GM10266 (cell line): ENCODE measurements at regions not wholly inside any gene's neighbourhood (a gene's known extent, or its start where the extent isn't known, plus 50 kb on each side); places are given as distances from the start of the nearest gene placed in this dataset.

ENCODE experiments used
- DNase-seq: peaks from one replicate; pipeline ENCODE4 v3.0.0; 2012; ENCODE audit errors: extremely low spot score
- TF ChIP-seq, protein P1 (sequence below): IDR thresholded peaks from 2 replicates; pipeline ENCODE4 v1.5.1; 2012; ENCODE audit warnings: mild to moderate bottlenecking, low read depth; ENCODE audit not compliant: control insufficient read depth, insufficient read depth; ENCODE audit errors: missing control alignments

DNA sequence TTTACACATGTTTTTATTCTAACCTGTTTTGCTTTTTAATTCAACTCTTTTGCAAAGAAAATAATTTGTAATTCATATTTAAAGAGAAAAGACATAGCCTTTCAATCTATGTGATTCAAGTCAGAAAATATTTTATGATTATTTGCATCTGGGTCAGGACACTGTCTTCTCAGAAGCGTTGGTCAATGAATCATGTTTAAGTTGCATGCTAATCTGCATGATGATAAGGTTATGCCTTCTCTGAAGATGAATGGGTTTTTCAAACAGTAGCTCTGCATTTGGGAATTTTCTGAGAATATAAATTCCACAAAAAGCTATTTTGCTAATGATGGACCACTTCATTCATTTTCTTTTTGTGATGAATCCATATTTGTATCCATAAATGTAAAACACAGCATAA lies 282.5 kb downstream of the TMA16 start:
- TF ChIP-seq, protein P1, sequence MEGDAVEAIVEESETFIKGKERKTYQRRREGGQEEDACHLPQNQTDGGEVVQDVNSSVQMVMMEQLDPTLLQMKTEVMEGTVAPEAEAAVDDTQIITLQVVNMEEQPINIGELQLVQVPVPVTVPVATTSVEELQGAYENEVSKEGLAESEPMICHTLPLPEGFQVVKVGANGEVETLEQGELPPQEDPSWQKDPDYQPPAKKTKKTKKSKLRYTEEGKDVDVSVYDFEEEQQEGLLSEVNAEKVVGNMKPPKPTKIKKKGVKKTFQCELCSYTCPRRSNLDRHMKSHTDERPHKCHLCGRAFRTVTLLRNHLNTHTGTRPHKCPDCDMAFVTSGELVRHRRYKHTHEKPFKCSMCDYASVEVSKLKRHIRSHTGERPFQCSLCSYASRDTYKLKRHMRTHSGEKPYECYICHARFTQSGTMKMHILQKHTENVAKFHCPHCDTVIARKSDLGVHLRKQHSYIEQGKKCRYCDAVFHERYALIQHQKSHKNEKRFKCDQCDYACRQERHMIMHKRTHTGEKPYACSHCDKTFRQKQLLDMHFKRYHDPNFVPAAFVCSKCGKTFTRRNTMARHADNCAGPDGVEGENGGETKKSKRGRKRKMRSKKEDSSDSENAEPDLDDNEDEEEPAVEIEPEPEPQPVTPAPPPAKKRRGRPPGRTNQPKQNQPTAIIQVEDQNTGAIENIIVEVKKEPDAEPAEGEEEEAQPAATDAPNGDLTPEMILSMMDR: no peak
- no peak for DNase-seq

DNA sequence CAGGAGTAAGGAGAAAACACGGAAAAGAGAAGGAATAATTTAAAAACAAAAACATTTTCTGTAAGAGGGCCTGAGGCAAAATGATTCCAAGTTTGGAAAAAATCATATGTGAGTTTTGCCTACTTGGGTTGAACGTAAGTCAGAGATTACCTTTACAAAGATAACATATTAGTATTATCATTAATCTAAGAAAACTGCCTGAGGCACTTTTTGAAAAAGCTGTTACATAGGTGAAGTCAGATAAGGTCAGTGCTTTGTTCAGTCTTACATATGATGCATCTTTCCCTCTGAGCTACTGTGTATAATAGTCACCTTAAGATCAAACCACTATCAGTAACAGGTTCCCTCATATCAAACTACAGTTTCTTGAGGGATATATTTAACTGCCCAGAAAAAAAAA lies 287.2 kb downstream of the TMA16 start:
- TF ChIP-seq, protein P1: no peak
- DNase-seq: no peak

DNA sequence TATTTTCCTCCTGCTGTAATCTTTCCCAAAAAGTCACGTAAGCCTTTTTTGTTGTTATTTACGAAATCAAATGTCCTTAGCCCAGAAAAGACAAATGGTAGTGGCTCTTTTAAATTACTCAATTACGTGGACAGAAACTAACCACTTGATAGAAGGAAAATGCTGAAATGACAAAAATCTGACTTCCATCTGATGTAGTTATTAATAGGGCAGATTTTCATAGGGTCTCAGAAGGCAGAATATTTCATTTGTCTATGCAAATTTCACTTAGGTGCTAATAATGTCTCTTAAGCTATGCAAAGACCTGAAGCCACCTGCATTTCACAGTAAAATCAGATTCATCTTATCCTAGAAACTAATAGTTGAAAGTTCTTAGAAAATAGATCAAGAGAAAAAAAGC lies 295.7 kb downstream of the TMA16 start:
- DNase-seq: no peak
- TF ChIP-seq, protein P1: no peak

DNA sequence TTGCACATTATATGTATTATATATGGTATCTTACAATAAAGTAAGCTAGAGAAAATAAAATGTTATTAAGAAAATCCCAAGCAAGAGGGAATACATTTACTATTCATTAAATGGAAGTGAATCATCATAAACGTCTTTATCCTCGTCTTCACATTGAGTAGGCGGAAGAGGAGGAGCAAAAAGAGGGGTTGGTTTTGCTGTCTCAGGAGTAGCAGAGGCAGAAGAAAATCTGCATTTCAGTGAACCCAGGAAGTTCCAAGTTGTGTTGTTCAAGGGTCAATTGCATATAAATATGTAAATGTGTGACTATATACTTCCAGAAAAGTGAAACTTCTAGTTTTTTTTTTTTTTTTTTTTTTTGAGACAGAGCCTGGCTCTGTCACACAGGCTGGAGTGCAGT lies 301.4 kb downstream of the TMA16 start:
- DNase-seq: no peak
- TF ChIP-seq, protein P1: no peak

DNA sequence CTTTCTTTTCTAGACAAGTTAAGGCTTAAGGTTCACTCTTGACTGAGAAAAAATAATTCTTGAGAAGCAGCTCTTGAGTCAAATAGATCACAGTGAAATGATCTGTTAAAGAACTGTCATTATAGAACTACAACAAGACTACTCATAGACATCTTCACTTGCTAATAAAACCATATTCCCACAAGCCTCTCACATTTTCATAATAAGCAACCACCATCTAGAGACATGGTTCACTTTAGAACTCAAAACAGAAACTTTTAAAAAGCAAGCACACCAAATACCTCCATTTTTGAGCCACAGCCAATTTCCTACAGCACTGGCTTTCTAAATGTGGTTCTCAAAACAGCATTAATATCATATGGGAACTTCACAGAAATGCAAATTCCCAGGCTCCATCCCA lies 309.5 kb downstream of the TMA16 start:
- TF ChIP-seq, protein P1: no peak
- DNase-seq: no peak

DNA sequence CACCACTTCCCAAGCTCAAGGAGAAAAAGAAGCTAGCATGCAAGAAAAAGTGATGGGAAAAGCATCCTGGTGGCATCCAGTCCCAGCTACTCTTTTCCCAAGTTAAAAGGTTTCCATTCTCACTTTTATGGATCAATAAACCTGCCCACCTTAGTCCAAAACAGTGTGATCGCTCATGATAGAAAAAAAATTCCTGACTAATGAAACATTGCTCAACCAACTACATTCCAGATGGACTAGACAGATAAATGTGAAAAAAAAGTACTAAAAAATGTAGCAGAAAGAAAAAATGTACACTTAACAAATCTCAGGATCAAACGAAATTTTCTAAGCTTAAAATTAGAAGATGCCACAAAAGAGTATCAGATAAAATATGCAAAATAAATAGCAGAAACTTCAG lies 312.2 kb downstream of the TMA16 start:
- no peak for DNase-seq
- TF ChIP-seq, protein P1: no peak

DNA sequence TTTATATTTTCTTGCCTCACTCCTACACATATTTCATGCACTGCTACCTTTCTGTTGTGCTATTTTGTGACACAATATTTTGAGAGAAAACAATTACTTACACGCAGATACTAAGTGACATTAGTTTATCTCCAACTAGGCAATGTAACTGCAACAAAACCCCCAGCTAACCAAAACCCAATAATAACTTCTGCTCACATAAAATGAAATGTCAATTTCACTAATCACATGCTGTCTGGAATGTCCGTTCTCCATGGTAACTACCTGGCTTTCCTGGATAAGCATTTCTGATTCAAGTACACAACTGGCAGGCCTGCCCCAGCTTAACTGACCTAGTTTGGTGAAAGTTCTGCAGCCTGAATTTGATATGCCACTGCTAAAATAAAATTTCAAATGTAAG lies 313.5 kb downstream of the TMA16 start:
- TF ChIP-seq, protein P1: no peak
- no peak for DNase-seq

DNA sequence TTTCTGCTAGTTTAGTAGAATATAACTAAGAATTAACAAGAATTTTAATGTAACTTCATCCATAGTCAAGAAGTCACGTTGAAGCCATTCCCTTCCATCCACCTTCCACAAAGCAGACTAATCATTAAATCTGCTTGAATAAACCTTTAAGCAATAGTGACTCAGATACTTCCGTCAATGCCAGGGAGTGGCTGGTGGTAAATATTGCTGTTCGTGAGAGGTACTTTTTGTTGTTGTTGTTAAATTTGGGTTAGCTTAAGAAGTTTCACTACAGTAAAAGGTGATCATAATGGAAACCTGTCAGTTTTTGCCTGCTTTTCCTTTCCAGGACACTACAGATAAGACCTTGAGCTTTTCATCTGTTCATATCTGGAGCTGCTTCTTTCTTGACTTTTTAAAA lies 316.3 kb downstream of the TMA16 start:
- DNase-seq: no peak
- TF ChIP-seq, protein P1: no peak
